Keratinocyte (primary cell): ENCODE measurements at regions not wholly inside any gene's neighbourhood (a gene's known extent, or its start where the extent isn't known, plus 50 kb on each side); places are given as distances from the start of the nearest gene placed in this dataset.

Experiments used
- CTCF ChIP-seq, 3 experiments: IDR thresholded peaks in 1 of 3; conservative IDR thresholded peaks in 1 of 3; optimal IDR thresholded peaks in 1 of 3; 2 replicates in 2 of 3; 3 replicates in 1 of 3; pipeline versions ENCODE3 to v1.5.1; 2011; ENCODE audit warnings: low read length in 3 of 3, mild to moderate bottlenecking in 3 of 3, moderate library complexity in 2 of 3, control low read depth in 1 of 3, inconsistent platforms in 1 of 3; ENCODE audit not compliant: insufficient read depth in 2 of 3; ENCODE audit errors: extremely low read depth in 1 of 3
- EZH2 ChIP-seq: IDR thresholded peaks from one replicate; pipeline ENCODE4 v1.6.1; 2012; ENCODE audit warnings: inconsistent platforms, mild to moderate bottlenecking, low read length, moderate library complexity

- TF ChIP-seq EZH2 (no peak), CTCF (optimal IDR thresholded peaks at IDR 0.05 in 1 of 3, IDR thresholded peaks at IDR 0.05 in 1 of 3, conservative IDR thresholded peaks at IDR 0.05 in 1 of 3; ENCODE audit: extremely low read depth in 1 of 3, insufficient read depth in 2 of 3, low read length in 3 of 3) (no peak)
These were observed 206.5 kb downstream of the PCDH10 start for GRCh38 chr4:133355633-133356032.
